ENCODE measurements at regions not wholly inside any gene's neighbourhood (a gene's known extent, or its start where the extent isn't known, plus 50 kb on each side); places are given as distances from the start of the nearest gene placed in this dataset.

GRCh38 chr4:175341203-175341755 is 423.1 kb downstream of the ADAM29 start:
- CTCF ChIA-PET = interaction anchor here (0.7 kb wide), 1 partner anchor 268 kb away, joined by 3 read pairs; no protein-coding TSS in a partner anchor
- TF ChIP-seq ZNF629 (tag by site-specific recombination; IDR thresholded peaks at IDR 0.05) (no peak), ZNF501 (tag by site-specific recombination; IDR thresholded peaks at IDR 0.05) (no peak), ZNF2 (tag by site-specific recombination; IDR thresholded peaks at IDR 0.05) (no peak), ZNF324 (tag by site-specific recombination; IDR thresholded peaks at IDR 0.05) (no peak)
- Histone ChIP-seq H3K9me3 (ENCODE audit: control insufficient read depth, insufficient read depth, low read depth, low read length) (no peaks in the 10 kb centered on the region), H3K27ac (ENCODE audit: extremely low read depth, low read depth, low read length) (no peak overlapping the region), H3K4me3 (ENCODE audit: low read depth, low read length) (no peak overlapping the region), H3K4me1 (ENCODE audit: control insufficient read depth, insufficient read depth, low read length) (no peaks in the 10 kb centered on the region), H3K36me3 (ENCODE audit: control insufficient read depth in 2 of 2, insufficient read depth in 1 of 2, low read length in 2 of 2) (no peaks in the 10 kb centered on the region)
- POLR2A ChIA-PET = no interaction called here

- CTCF ChIA-PET = no interaction called here
- POLR2A ChIA-PET = no interaction called here
Measured at GRCh38 chr4:175346376-175346775, 428.2 kb downstream of the ADAM29 start.

DNA sequence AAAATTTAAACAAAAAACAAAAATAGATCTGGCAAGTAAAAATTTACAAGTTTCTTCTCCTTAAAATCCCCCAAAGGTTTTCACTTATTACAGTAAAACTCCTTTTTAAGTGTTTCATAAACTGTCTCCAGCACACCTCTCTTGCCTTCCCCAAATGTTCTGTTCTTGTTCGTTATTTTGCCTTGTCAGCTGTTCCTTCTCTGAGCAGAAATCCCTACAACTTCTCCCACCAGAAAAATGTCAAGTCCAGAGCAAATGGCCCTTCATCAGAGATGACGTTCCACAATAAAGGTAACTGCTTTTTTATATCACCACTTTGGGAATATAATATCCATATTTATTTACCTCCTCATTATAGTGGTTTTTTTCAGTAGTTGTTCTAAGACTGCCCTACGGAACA is 432.1 kb downstream of the ADAM29 start:
- H3K9me3 ChIP-seq (ENCODE audit: control insufficient read depth, insufficient read depth, low read depth, low read length) = no peaks in the 10 kb centered on the region
- no peak for TF ChIP-seq ZNF555 (tag by site-specific recombination; conservative IDR thresholded peaks at IDR 0.05)
- TF ChIP-seq, protein P1, sequence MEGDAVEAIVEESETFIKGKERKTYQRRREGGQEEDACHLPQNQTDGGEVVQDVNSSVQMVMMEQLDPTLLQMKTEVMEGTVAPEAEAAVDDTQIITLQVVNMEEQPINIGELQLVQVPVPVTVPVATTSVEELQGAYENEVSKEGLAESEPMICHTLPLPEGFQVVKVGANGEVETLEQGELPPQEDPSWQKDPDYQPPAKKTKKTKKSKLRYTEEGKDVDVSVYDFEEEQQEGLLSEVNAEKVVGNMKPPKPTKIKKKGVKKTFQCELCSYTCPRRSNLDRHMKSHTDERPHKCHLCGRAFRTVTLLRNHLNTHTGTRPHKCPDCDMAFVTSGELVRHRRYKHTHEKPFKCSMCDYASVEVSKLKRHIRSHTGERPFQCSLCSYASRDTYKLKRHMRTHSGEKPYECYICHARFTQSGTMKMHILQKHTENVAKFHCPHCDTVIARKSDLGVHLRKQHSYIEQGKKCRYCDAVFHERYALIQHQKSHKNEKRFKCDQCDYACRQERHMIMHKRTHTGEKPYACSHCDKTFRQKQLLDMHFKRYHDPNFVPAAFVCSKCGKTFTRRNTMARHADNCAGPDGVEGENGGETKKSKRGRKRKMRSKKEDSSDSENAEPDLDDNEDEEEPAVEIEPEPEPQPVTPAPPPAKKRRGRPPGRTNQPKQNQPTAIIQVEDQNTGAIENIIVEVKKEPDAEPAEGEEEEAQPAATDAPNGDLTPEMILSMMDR (tag by site-specific recombination; IDR thresholded peaks at IDR 0.05) = no peak
- TF ChIP-seq, protein P2, sequence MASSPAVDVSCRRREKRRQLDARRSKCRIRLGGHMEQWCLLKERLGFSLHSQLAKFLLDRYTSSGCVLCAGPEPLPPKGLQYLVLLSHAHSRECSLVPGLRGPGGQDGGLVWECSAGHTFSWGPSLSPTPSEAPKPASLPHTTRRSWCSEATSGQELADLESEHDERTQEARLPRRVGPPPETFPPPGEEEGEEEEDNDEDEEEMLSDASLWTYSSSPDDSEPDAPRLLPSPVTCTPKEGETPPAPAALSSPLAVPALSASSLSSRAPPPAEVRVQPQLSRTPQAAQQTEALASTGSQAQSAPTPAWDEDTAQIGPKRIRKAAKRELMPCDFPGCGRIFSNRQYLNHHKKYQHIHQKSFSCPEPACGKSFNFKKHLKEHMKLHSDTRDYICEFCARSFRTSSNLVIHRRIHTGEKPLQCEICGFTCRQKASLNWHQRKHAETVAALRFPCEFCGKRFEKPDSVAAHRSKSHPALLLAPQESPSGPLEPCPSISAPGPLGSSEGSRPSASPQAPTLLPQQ (tag by site-specific recombination; IDR thresholded peaks at IDR 0.05) = no peak
- no peak for TF ChIP-seq ZNF513 (tag by site-specific recombination; IDR thresholded peaks at IDR 0.05)
- no peak for TF ChIP-seq TCF7L2 (IDR thresholded peaks at IDR 0.05; ENCODE audit: borderline replicate concordance, low read depth, low read length)
- TF ChIP-seq, protein P3, sequence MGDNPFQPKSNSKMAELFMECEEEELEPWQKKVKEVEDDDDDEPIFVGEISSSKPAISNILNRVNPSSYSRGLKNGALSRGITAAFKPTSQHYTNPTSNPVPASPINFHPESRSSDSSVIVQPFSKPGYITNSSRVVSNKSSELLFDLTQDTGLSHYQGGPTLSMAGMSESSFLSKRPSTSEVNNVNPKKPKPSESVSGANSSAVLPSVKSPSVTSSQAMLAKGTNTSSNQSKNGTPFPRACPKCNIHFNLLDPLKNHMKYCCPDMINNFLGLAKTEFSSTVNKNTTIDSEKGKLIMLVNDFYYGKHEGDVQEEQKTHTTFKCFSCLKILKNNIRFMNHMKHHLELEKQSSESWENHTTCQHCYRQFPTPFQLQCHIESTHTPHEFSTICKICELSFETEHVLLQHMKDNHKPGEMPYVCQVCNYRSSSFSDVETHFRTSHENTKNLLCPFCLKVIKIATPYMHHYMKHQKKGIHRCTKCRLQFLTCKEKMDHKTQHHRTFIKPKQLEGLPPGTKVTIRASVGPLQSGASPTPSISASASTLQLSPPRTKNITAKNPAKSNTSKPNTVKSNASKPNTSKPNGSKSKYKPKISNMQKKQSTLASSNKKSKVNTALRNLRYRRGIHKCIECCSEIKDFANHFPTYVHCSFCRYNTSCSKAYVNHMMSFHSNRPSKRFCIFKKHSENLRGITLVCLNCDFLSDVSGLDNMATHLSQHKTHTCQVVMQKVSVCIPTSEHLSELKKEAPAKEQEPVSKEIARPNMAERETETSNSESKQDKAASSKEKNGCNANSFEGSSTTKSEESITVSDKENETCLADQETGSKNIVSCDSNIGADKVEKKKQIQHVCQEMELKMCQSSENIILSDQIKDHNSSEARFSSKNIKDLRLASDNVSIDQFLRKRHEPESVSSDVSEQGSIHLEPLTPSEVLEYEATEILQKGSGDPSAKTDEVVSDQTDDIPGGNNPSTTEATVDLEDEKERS (tag by site-specific recombination; IDR thresholded peaks at IDR 0.05) = no peak
- TF ChIP-seq SP2 (tag by site-specific recombination; IDR thresholded peaks at IDR 0.05) = no peak
- TF ChIP-seq SETDB1 (IDR thresholded peaks at IDR 0.05; ENCODE audit: insufficient read length, low read length) = no peak
- TF ChIP-seq ZBTB1 (tag by site-specific recombination; IDR thresholded peaks at IDR 0.05) = no peak
- TF ChIP-seq, protein P4, sequence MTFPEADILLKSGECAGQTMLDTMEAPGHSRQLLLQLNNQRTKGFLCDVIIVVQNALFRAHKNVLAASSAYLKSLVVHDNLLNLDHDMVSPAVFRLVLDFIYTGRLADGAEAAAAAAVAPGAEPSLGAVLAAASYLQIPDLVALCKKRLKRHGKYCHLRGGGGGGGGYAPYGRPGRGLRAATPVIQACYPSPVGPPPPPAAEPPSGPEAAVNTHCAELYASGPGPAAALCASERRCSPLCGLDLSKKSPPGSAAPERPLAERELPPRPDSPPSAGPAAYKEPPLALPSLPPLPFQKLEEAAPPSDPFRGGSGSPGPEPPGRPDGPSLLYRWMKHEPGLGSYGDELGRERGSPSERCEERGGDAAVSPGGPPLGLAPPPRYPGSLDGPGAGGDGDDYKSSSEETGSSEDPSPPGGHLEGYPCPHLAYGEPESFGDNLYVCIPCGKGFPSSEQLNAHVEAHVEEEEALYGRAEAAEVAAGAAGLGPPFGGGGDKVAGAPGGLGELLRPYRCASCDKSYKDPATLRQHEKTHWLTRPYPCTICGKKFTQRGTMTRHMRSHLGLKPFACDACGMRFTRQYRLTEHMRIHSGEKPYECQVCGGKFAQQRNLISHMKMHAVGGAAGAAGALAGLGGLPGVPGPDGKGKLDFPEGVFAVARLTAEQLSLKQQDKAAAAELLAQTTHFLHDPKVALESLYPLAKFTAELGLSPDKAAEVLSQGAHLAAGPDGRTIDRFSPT (tag by site-specific recombination; IDR thresholded peaks at IDR 0.05) = no peak
- TF ChIP-seq ZNF707 (tag by site-specific recombination; IDR thresholded peaks at IDR 0.05) = no peak
- TF ChIP-seq ZNF175 (tag by site-specific recombination; IDR thresholded peaks at IDR 0.05) = no peak
- no peak for TF ChIP-seq ZFP69B (tag by site-specific recombination; IDR thresholded peaks at IDR 0.05)
- TF ChIP-seq ZNF350 (tag by site-specific recombination; IDR thresholded peaks at IDR 0.05) = no peak
- H3K4me3 ChIP-seq (ENCODE audit: low read depth, low read length) = no peak overlapping the region
- ChIA-PET CTCF (no interaction called here), POLR2A (no interaction called here)
- H3K36me3 ChIP-seq (ENCODE audit: control insufficient read depth in 2 of 2, insufficient read depth in 1 of 2, low read length in 2 of 2) = no peaks in the 10 kb centered on the region
- no peaks in the 10 kb centered on the region for H3K4me1 ChIP-seq (ENCODE audit: control insufficient read depth, insufficient read depth, low read length)
- H3K27ac ChIP-seq (ENCODE audit: extremely low read depth, low read depth, low read length) = no peak overlapping the region

More at GRCh38 chr4:175346376-175346775, 428.2 kb downstream of the ADAM29 start:
- Histone ChIP-seq H3K4me1 (ENCODE audit: control insufficient read depth, insufficient read depth, low read length) (no peaks in the 10 kb centered on the region), H3K36me3 (ENCODE audit: control insufficient read depth in 2 of 2, insufficient read depth in 1 of 2, low read length in 2 of 2) (no peaks in the 10 kb centered on the region), H3K9me3 (ENCODE audit: control insufficient read depth, insufficient read depth, low read depth, low read length) (no peaks in the 10 kb centered on the region), H3K27ac (ENCODE audit: extremely low read depth, low read depth, low read length) (no peak overlapping the region), H3K4me3 (ENCODE audit: low read depth, low read length) (no peak overlapping the region)
- TF ChIP-seq ZNF169 (tag by site-specific recombination; IDR thresholded peaks at IDR 0.05) (no peak), ZNF423 (tag by site-specific recombination; IDR thresholded peaks at IDR 0.05) (no peak), EGR2 (tag by site-specific recombination; IDR thresholded peaks at IDR 0.05; ENCODE audit: low read depth) (no peak)

Data from HEK293 (cell line).